Glomerular visceral epithelial cell (primary cell): ENCODE measurements at regions not wholly inside any gene's neighbourhood (a gene's known extent, or its start where the extent isn't known, plus 50 kb on each side); places are given as distances from the start of the nearest gene placed in this dataset.

Experiments
- DNase-seq: peaks from one replicate; pipeline ENCODE4 v3.0.0-alpha.2; 2016; ENCODE audit errors: extremely low spot score

DNA sequence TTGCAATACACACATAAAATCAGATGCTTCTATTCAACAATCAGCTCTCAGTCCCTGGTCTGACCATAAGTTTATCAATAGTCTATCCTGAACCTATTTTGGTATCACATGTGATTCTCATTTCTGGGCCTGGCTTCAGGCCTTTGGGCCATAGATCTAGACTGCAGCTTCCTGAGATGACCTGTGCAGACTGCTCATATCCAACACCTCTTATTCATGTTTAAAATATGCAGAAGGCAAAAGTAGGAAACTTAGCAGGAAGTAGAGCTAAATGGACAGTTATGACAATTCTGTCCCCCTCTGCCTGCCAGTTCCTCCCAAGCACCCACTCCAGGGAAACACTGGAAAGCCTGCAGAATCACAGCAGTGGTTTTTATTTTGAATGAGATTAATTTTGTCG, 53.3 kb downstream of the C7orf25 start:
- peak; percentile 42 for DNase-seq

DNA sequence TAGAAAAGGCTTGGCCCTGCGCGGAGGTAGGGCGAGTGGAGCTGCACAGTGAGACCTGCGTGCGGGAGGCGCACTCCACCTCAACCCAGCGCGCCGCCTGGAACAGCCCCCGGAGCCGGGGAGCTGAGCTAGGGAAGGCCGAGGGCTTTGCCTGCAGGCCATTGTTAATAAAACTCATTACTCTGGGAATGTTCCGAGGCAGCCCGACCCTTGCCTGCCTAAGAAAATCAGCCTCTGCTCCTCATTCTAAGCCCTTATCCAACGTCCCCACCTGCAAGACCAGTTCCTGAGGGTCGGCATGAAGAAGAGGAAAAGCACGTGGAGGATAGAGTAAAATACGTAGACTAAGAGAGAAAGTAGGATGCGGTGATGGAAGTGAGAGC, 55.3 kb downstream of the C7orf25 start:
- no peak for DNase-seq

- DNase-seq, result no peak
These were observed 57.2 kb downstream of the C7orf25 start for GRCh38 chr7:42854571-42855118.

DNA sequence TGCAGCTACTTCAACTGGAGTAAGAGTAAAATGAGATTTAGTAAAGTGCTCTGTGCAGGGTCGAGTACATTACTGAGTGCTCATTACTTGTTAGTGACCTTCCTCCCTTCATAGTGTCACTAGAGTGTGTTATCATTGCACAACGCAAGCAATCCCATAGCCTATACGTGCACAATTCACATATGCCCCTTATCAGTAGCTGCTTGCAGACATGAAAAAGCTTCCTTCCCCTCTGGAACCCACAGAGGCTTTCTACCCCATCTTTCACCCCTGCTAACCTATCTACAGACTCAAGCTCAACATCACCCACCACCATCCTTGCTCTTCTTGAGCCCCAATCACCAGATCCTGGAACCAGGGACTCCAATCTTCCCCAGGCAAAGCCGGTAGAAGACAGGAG, 59.3 kb downstream of the C7orf25 start:
- no peak for DNase-seq

- no peak for DNase-seq
These were observed 68.6 kb downstream of the C7orf25 start for GRCh38 chr7:42843205-42843800.

- no peak for DNase-seq
These were observed 77.2 kb downstream of the C7orf25 start for GRCh38 chr7:42834676-42835075.

DNA sequence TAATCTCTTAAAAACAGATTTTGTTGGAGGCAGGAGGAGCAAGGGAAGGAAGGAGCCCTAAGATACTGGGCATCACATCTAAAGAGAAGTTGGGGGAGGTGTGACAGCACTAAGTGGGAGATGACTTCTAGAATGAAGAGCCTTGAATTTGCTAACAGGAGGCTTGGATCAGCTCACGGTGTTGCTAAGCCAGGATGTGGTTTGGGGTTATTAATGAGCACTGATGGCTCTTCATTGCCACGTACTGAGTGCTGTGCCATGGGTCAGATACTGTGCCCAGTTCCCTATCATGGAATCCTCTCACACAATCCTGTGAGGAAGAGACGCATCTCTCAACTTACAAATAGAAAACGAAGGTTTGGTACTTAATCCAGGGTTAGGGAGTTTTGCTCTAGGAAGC, 78.5 kb downstream of the C7orf25 start:
- no peak for DNase-seq

DNA sequence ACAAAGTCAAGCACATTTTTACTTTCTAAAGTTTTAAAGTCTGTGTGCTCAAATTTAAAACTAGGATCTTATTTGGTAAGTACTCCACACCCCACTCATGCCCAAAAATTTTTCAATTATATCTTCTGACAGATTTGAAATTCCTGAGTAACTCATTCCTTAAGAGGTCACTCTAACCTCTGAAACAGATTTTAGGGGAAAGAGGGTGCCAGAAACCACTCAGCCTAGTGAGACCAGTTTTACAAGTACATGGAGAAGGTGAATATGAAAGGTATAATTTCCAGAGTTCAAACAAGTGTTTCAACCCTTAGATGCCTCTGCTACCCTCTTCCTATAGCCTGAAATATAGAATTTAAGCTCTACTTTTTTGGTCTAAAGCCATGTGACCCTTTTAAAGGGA, 79.2 kb downstream of the C7orf25 start:
- DNase-seq, result no peak

- DNase-seq, result peak; percentile 17
These were observed 80.0 kb downstream of the C7orf25 start for GRCh38 chr7:42831718-42832522.

- no peak for DNase-seq
These were observed 80.7 kb downstream of the C7orf25 start for GRCh38 chr7:42831006-42831717.

- DNase-seq, result no peak
These were observed 99.1 kb downstream of the C7orf25 start for GRCh38 chr7:42812779-42813178.

DNA sequence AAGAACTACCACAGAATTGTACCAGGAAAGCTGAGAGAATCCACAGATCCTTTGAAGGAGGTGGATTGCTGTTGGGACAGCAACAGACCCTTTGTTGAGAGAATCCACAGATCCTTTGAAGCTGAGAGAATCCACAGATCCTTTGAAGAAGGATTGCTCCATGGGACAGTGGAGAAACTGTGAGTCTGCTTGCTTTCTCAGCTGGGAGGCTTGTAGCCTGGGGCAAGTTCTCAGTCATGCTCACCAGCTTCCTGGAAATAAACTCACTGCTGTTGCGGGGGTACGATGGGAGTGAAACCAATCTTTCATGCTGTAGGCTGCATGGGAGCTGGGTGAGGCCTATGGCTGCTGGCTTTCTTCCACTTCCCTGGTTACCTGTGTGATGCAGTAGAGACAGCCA, 106.3 kb downstream of the C7orf25 start:
- no peak for DNase-seq

- no peak for DNase-seq
These were observed 117.2 kb downstream of the C7orf25 start for GRCh38 chr7:42794673-42795072.

- DNase-seq, result no peak
These were observed 119.0 kb downstream of the C7orf25 start for GRCh38 chr7:42792841-42793240.

GRCh38 chr7:42790196-42790595, 121.7 kb downstream of the C7orf25 start:
- DNase-seq, result no peak

GRCh38 chr7:42774436-42774835, 137.4 kb downstream of the C7orf25 start:
- DNase-seq, result no peak

- no peak for DNase-seq
These were observed 141.8 kb downstream of the C7orf25 start for GRCh38 chr7:42770114-42770513.

DNA sequence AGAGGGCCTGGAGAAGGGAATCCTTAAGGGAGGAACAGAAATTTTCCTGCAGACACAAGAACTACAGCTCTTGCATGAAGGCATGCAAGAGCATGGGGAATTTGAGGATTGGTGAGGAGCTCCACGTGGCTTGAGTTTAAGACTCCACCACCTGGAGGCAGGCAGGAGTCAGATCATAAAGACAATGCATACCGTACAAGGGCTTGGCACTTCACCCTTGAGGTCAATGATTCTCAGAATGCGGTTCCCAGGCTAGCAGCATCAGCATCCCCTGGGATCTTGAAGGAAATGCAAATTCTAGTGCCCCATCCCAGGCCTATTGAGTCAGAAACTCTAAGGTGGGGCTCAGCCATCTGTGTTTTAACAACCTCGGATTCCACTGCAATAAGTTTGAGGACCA, 143.8 kb downstream of the C7orf25 start:
- no peak for DNase-seq

- no peak for DNase-seq
These were observed 145.0 kb downstream of the C7orf25 start for GRCh38 chr7:42766782-42767423.

- no peak for DNase-seq
These were observed 145.9 kb downstream of the C7orf25 start for GRCh38 chr7:42765931-42766330.

- DNase-seq, result no peak
These were observed 148.7 kb downstream of the C7orf25 start for GRCh38 chr7:42763137-42763551.

- DNase-seq, result no peak
These were observed 150.4 kb downstream of the C7orf25 start for GRCh38 chr7:42761486-42761885.
